Hematopoietic multipotent progenitor cell (in vitro differentiated cells): ENCODE measurements at regions not wholly inside any gene's neighbourhood (a gene's known extent, or its start where the extent isn't known, plus 50 kb on each side); places are given as distances from the start of the nearest gene placed in this dataset.
"Not testable (repeated sequence)": the region's sequence is repeated elsewhere in the genome, so short reads cannot be mapped to it uniquely, and the experiment has no call there.

Experiments
- DNase-seq, 3 donors: peaks; one replicate each; pipeline ENCODE4 v3.0.0-alpha.2; 2011 to 2015; ENCODE audit warnings: low read depth in 2 of 3, low spot score in 2 of 3

DNA sequence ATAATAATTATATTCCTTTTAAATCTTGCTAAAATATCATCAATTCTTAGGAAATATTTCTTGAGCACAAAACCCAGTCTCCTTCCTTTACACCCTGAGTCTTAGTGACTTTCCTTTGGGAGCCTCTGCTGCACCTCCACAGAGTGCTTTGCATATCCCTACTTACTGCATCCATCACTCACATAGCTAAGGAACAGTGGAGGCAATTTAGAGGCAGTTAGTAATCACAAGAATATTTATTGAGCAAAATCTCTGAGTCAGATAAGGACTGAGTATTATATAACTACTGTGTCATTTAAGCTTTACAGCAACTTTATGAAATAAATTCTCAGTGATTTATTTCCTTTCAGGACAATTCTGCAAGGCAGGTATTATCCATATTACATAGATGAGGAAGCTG lies 327.7 kb downstream of the TMX3 start:
- DNase-seq: no peak

- not testable (repeated sequence) for DNase-seq
Measured at GRCh38 chr18:68383979-68384378, 330.9 kb downstream of the TMX3 start.

- DNase-seq: no peak
Measured at GRCh38 chr18:68376926-68377325, 338.0 kb downstream of the TMX3 start.

DNA sequence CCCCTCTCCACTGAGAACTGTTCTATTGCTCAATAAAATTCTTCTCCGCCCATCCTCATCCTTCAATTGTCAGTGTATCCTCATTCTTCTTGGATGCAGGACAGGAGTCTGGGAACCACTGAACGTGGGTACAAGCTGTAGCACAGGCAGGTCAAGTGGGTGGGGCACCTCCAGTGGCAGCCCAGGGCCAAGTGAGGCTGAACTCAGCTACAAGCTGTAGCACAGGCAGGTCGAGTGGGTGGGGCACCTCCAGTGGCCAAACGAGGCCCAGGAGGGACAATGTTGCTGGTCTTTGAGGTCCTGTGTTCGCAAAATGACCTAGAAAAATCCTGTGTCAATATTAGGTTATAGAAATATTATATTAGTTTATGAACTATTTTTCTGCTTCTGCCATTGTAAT lies 352.0 kb downstream of the TMX3 start:
- DNase-seq: no peak

DNA sequence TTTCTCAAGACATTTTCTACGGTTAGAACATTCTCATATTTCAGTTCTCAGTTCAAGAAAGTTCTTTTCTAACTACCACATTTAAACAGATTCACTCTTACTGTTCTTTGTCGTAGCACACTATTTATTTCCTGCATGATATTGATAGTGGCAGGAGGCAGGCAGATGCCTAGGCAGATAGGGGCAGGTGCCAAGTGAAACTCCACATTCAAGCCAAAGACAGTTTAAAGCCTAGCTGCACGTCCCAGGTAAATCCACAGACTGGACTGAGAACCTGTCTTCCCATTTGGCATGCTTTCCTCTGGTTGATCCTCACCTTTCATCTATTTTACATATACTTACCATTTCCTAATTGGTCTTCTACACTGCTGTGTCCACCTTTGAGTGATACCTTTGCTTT lies 359.3 kb downstream of the TMX3 start:
- no peak for DNase-seq

DNA sequence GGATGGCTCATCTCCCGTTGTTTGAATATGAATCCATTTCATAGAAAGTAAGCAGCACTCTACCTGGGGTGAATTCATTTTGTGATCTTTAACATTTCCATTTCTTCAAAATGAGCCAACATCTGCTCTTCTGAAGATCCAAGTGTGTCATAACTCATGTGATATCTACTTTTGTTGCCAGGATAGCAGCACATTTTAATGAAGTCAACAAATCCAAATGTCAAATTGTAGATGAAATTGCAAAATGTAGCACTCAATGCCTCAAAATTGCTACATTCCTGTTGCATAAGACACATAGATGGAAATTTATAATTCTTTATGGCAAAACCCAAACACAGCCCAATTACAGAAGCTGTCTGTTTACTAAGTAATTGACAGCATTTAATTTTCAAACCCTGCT lies 360.7 kb downstream of the TMX3 start:
- DNase-seq: no peak

GRCh38 chr18:68342039-68342659 lies 372.8 kb downstream of the TMX3 start:
- DNase-seq: no peak

DNA sequence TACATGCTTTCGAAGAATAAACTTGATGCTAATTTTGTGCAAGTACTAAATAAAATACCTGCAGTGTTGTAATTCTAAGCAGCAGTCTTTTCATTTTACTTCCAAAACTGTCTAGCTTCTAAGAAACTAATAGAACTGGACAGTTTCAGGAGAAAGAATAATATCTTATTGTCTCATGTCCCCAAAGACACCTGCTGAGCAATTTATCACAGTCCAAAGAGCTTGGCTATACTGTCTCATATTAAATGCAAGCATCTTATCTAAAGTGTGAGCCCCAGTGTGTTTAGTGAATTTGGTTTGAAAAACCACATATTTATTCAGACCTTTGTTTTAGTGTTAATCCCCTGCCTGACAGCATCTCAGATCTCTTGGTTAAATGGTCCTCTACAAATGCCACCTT lies 374.3 kb downstream of the TMX3 start:
- DNase-seq: no peak

GRCh38 chr18:68330658-68331057 lies 384.2 kb downstream of the TMX3 start:
- no peak for DNase-seq

- no peak for DNase-seq
Measured at GRCh38 chr18:68323921-68324320, 391.0 kb downstream of the TMX3 start.

- DNase-seq: no peak
Measured at GRCh38 chr18:68316636-68317035, 398.3 kb downstream of the TMX3 start.

- no peak for DNase-seq
Measured at GRCh38 chr18:68314403-68314802, 400.5 kb downstream of the TMX3 start.

GRCh38 chr18:68301441-68301840 lies 413.5 kb downstream of the TMX3 start:
- DNase-seq: no peak

DNA sequence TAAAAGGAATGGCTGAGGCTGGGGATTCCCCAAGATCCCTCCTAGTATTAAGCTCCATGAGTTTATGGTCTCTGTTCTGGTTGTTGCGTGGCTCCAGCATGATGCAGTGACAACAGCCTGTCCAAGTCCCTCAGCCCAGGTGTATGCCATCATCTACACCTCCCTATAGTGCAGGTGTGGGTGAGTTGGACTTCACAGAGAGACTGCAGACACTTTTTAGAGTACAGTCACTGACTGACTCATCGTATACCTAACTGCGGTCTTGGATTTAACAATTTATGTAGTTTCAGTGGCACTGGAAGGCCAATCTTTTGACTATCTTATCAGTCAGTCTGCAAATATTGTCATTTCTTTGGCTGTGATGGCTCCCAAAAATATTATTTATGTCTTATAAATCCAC lies 415.0 kb downstream of the TMX3 start:
- DNase-seq: no peak

GRCh38 chr18:68298330-68298729 lies 416.6 kb downstream of the TMX3 start:
- DNase-seq: no peak

DNA sequence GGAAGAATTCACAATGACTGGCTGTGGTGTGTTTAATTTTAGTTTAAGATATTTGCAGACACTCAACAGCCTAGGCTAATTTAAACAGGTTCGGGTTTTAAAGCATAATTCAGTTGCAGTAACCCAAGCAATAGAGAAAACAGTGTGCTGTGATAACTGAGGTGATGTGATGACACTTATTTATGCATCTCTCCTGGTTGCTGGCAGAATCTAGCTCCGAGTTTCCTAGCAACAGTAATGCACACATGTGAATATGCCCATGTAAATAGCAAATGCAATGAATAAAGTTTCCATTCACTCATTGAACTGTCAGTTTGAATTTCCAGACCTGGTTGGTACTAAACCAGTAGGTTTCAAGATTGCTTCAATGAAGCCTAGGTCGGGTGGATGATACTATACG lies 426.5 kb downstream of the TMX3 start:
- DNase-seq: no peak

- no peak for DNase-seq
Measured at GRCh38 chr18:68284236-68284780, 430.6 kb downstream of the TMX3 start.

DNA sequence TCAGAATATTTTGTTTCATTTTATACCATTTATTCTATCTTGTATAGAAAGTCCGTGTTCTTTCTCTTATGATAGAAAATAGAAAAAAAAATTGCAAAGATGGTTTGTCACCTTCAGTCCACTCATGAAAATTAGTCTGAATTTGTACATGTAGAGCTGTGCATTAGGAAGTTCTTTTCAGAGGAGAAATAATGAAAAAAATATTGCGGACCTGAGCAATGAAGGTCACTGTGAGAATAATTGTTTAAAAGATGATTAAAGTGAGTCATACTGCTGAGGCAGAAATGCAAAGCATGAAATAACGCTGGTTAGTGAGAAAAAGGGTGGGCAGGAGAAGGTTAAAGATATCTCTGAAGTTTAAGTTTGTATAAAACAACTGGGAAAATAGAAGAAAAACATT lies 431.1 kb downstream of the TMX3 start:
- DNase-seq: no peak

- no peak for DNase-seq
Measured at GRCh38 chr18:68282232-68282631, 432.7 kb downstream of the TMX3 start.

DNA sequence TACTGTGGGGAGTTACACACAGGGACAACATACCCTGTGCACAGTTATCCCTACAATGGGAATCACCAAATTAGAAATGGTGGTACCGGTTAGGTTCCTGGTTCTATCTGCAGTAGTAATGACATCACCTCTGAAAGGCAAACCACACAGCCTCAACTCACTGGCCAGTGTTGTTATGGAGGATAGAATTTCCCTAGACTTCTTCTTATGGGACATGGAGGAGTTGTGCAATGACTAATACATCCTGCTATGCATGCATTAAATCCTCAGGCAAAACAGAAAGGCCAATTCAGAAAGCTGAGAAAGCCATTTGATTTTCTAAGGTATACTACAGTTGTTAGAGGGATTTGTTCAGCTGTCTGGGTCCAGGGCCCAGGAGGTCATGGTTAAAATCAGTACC lies 439.3 kb downstream of the TMX3 start:
- no peak for DNase-seq

- no peak for DNase-seq
Measured at GRCh38 chr18:68270017-68270416, 444.9 kb downstream of the TMX3 start.

GRCh38 chr18:68267583-68267982 lies 447.3 kb downstream of the TMX3 start:
- no peak for DNase-seq

GRCh38 chr18:68263481-68263880 lies 451.4 kb downstream of the TMX3 start:
- DNase-seq: no peak
